Left renal cortex interstitium (tissue), 4 donors: ENCODE measurements at regions not wholly inside any gene's neighbourhood (a gene's known extent, or its start where the extent isn't known, plus 50 kb on each side); places are given as distances from the start of the nearest gene placed in this dataset.
"Not testable (repeated sequence)": the region's sequence is repeated elsewhere in the genome, so short reads cannot be mapped to it uniquely, and the experiment has no call there.

Source experiments
- DNase-seq, 4 donors: peaks; one replicate each; pipeline ENCODE4 v3.0.0-alpha.2; 2013; ENCODE audit warnings: low read depth in 4 of 4, low spot score in 2 of 4, missing footprints in 1 of 4

- no peak for DNase-seq
These were observed 332.9 kb downstream of the SRGAP2C start for GRCh38 chr1:121517586-121518230.

- no peak for DNase-seq
These were observed 333.9 kb downstream of the SRGAP2C start for GRCh38 chr1:121518726-121519041.

GRCh38 chr1:121519042-121519755 lies 334.4 kb downstream of the SRGAP2C start:
- DNase-seq = peak; percentile 11 to 45 (median 36)

GRCh38 chr1:121519756-121520286 lies 335.0 kb downstream of the SRGAP2C start:
- peak in 1 of 4 donors; percentile 23 for DNase-seq

GRCh38 chr1:121522061-121522759 lies 337.4 kb downstream of the SRGAP2C start:
- DNase-seq = peak in 2 of 4 donors; percentile 37 to 65

GRCh38 chr1:121523112-121523511 lies 338.3 kb downstream of the SRGAP2C start:
- not testable (repeated sequence) for DNase-seq

- DNase-seq = no peak
These were observed 340.6 kb downstream of the SRGAP2C start for GRCh38 chr1:121525355-121525754.

- DNase-seq = not testable (repeated sequence)
These were observed 344.2 kb downstream of the SRGAP2C start for GRCh38 chr1:121528958-121529357.

GRCh38 chr1:121530026-121530425 lies 345.3 kb downstream of the SRGAP2C start:
- not testable (repeated sequence) for DNase-seq

GRCh38 chr1:121531747-121532146 lies 347.0 kb downstream of the SRGAP2C start:
- DNase-seq = not testable (repeated sequence)

GRCh38 chr1:121538148-121538547 lies 353.4 kb downstream of the SRGAP2C start:
- not testable (repeated sequence) for DNase-seq

GRCh38 chr1:121538943-121539575 lies 354.3 kb downstream of the SRGAP2C start:
- DNase-seq = no peak

GRCh38 chr1:121543988-121544387 lies 359.2 kb downstream of the SRGAP2C start:
- DNase-seq = not testable (repeated sequence)

- no peak for DNase-seq
These were observed 359.7 kb downstream of the SRGAP2C start for GRCh38 chr1:121544500-121544899.

GRCh38 chr1:121545899-121546298 lies 361.1 kb downstream of the SRGAP2C start:
- not testable (repeated sequence) for DNase-seq

- DNase-seq = no peak
These were observed 362.2 kb downstream of the SRGAP2C start for GRCh38 chr1:121546830-121547591.

- not testable (repeated sequence) for DNase-seq
These were observed 363.0 kb downstream of the SRGAP2C start for GRCh38 chr1:121547726-121548125.

- not testable (repeated sequence) for DNase-seq
These were observed 366.0 kb downstream of the SRGAP2C start for GRCh38 chr1:121550817-121551216.

GRCh38 chr1:121551491-121551890 lies 366.7 kb downstream of the SRGAP2C start:
- DNase-seq = not testable (repeated sequence)

GRCh38 chr1:121556560-121556959 lies 371.8 kb downstream of the SRGAP2C start:
- DNase-seq = not testable (repeated sequence)
